Activated B cell treated with CpG ODN at 0.5 μM for 24 hours (primary cell): ENCODE measurements at regions not wholly inside any gene's neighbourhood (a gene's known extent, or its start where the extent isn't known, plus 50 kb on each side); places are given as distances from the start of the nearest gene placed in this dataset.
"Not testable (repeated sequence)": the region's sequence is repeated elsewhere in the genome, so short reads cannot be mapped to it uniquely, and the experiment has no call there.

ENCODE experiments used
- ATAC-seq: fragments of 200-7000 bp; cut with Tn5 transposase; one replicate; pipeline ENCODE4 v1.10.0; 2021; ENCODE audit warnings: low read depth, mild to moderate bottlenecking, moderate library complexity
- CTCF ChIA-PET: fragments of 350-600 bp; sonication (Branson Sonifier 250); formaldehyde crosslinking; loops from one replicate; lab custom pipeline; 2021; ENCODE audit warnings: antibody characterized with exemption; lab: Charles Lee
- POLR2A ChIA-PET: fragments of 350-600 bp; sonication (Branson Sonifier 250); formaldehyde crosslinking; loops from one replicate; lab custom pipeline; 2021; ENCODE audit warnings: antibody characterized with exemption; lab: Charles Lee
- DNase-seq: peaks from one replicate; pipeline ENCODE4 v3.0.0; 2022
- H3K27ac Mint-ChIP-seq: one replicate; pipeline ENCODE4 v1.8.0; 2020; ENCODE audit warnings: mixed read lengths
- H3K27me3 Mint-ChIP-seq: one replicate; pipeline ENCODE4 v1.8.0; 2021; ENCODE audit warnings: mixed read lengths
- H3K36me3 Mint-ChIP-seq: one replicate; pipeline ENCODE4 v1.8.0; 2021; ENCODE audit warnings: low read depth, mixed read lengths
- H3K4me1 Mint-ChIP-seq: one replicate; pipeline ENCODE4 v1.8.0; 2021; ENCODE audit warnings: mixed read lengths
- H3K4me3 Mint-ChIP-seq: one replicate; pipeline ENCODE4 v1.8.0; 2020; ENCODE audit warnings: mild to moderate bottlenecking, mixed read lengths
- H3K9me3 Mint-ChIP-seq: one replicate; pipeline ENCODE4 v1.8.0; 2020; ENCODE audit warnings: mixed read lengths
- intact Hi-C: fragments of 100-400 bp; cut with micrococcal nuclease; formaldehyde crosslinking; loops from one replicate; pipeline ENCODE4 v1.15.1; 2024
- TF ChIP-seq, protein P1 (sequence below): fragments of 200-600 bp; IDR thresholded peaks from one replicate; pipeline ENCODE4 v1.8.0; 2022; ENCODE audit warnings: antibody characterized with exemption, mild to moderate bottlenecking

DNA sequence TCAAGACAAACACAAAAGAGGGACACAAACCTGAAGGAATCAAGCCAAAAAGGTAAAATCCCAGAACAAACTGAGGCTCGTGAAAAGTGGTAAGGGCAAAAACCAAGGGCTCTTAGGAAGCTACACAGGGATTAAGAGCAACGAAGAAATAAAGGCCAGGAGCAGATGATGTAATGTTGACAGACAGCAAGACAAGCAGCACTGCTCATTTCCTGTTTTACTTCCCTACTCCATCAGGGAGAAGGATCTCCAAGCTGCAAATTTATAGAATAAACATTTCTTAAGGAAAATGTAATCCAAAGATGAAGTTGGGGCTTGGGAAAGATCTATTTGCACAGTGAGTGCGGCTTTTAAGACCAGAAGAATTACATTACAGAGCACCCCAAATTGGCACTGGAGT is 182.3 kb upstream of the MAP1B start:
- H3K27ac Mint-ChIP-seq: no peak overlapping the region
- CTCF ChIA-PET: no interaction called here
- intact Hi-C loops: no loop called here
- H3K4me3 Mint-ChIP-seq: no peak overlapping the region
- DNase-seq: no peak
- H3K36me3 Mint-ChIP-seq: no peaks in the 10 kb centered on the region
- TF ChIP-seq, protein P1, sequence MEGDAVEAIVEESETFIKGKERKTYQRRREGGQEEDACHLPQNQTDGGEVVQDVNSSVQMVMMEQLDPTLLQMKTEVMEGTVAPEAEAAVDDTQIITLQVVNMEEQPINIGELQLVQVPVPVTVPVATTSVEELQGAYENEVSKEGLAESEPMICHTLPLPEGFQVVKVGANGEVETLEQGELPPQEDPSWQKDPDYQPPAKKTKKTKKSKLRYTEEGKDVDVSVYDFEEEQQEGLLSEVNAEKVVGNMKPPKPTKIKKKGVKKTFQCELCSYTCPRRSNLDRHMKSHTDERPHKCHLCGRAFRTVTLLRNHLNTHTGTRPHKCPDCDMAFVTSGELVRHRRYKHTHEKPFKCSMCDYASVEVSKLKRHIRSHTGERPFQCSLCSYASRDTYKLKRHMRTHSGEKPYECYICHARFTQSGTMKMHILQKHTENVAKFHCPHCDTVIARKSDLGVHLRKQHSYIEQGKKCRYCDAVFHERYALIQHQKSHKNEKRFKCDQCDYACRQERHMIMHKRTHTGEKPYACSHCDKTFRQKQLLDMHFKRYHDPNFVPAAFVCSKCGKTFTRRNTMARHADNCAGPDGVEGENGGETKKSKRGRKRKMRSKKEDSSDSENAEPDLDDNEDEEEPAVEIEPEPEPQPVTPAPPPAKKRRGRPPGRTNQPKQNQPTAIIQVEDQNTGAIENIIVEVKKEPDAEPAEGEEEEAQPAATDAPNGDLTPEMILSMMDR: no peak
- H3K9me3 Mint-ChIP-seq: peaks cover 8% of the 10 kb centered on the region
- peaks cover 5% of the 10 kb centered on the region for H3K27me3 Mint-ChIP-seq
- POLR2A ChIA-PET: no interaction called here
- no peak for ATAC-seq
- no peaks in the 10 kb centered on the region for H3K4me1 Mint-ChIP-seq

DNA sequence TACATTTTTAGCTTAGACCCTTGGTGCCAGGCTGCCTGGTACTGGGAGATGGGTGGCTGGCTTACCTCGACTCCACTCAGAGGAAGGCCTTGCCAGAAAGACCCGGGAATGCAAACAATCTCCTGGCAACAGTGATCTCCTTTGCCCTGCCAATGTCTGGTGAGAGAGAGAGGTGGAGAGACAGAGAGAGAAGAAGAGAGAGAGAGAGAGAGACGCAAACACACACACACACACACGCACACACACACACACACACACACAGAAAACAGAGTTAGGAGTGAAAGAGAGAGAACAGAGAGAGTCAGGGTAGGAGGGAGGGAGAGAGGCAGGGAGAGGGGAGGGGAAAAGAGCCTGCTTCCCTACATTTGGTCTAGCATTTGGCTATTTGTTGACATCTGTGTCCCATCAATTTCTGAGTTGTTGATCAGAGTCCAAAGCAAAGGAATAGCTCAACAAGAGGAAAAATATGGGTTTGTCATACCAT is 181.6 kb upstream of the MAP1B start:
- TF ChIP-seq, protein P1: no peak
- intact Hi-C loops: no loop called here
- POLR2A ChIA-PET: no interaction called here

DNA sequence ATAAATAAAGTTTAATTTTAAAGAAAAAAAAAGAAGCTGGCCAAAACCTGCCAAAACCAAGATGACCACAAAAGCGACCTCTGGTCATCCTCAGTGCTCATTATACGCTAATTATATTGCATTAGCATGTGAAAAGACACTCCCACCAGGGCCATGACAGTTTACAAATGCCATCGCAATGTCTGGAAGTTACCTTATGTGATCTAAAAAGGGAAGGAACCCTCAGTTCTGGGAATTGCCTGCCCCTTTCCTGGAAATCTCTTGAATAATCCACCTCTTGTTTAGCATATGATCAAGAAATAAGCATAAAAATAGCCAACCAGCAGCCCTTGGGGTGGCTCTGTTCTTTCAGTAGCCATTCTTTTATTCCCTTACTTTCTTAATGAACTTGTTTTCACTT is 178.3 kb upstream of the MAP1B start:
- no peak for ATAC-seq
- ChIA-PET POLR2A (no interaction called here), CTCF (no interaction called here)
- Mint-ChIP-seq H3K27me3 (peaks cover 9% of the 10 kb centered on the region), H3K9me3 (peaks cover 8% of the 10 kb centered on the region), H3K4me1 (no peaks in the 10 kb centered on the region), H3K36me3 (no peaks in the 10 kb centered on the region), H3K27ac (no peak overlapping the region), H3K4me3 (no peak overlapping the region)
- no peak for DNase-seq
- TF ChIP-seq, protein P1: no peak
- intact Hi-C loops: no loop called here

More for the DNA sequence above, 181.6 kb upstream of the MAP1B start:
- H3K27me3 Mint-ChIP-seq: peaks cover 5% of the 10 kb centered on the region
- CTCF ChIA-PET: no interaction called here
- H3K27ac Mint-ChIP-seq: no peak overlapping the region
- no peak for DNase-seq
- no peaks in the 10 kb centered on the region for H3K36me3 Mint-ChIP-seq
- peaks cover 8% of the 10 kb centered on the region for H3K9me3 Mint-ChIP-seq
- no peaks in the 10 kb centered on the region for H3K4me1 Mint-ChIP-seq
- H3K4me3 Mint-ChIP-seq: no peak overlapping the region
- ATAC-seq: no peak

GRCh38 chr5:71930554-71930953 is 176.7 kb upstream of the MAP1B start:
- POLR2A ChIA-PET, H3K9me3 Mint-ChIP-seq, DNase-seq: not testable (repeated sequence)

GRCh38 chr5:71932131-71932654 is 175.1 kb upstream of the MAP1B start:
- TF ChIP-seq, protein P1: no peak
- DNase-seq (no peak), ATAC-seq (no peak)
- intact Hi-C loops: no loop called here
- CTCF ChIA-PET: no interaction called here
- Mint-ChIP-seq H3K36me3 (no peaks in the 10 kb centered on the region), H3K4me3 (no peak overlapping the region), H3K27ac (no peak overlapping the region), H3K4me1 (no peaks in the 10 kb centered on the region), H3K27me3 (peaks cover 4% of the 10 kb centered on the region), H3K9me3 (peaks cover 6% of the 10 kb centered on the region)
- POLR2A ChIA-PET: no interaction called here

More at GRCh38 chr5:71930554-71930953, 176.7 kb upstream of the MAP1B start:
- H3K4me3 Mint-ChIP-seq, CTCF ChIA-PET, H3K27ac Mint-ChIP-seq, ATAC-seq, H3K4me1 Mint-ChIP-seq, H3K36me3 Mint-ChIP-seq, intact Hi-C loops, H3K27me3 Mint-ChIP-seq: not testable (repeated sequence)
